ENCODE measurements at regions not wholly inside any gene's neighbourhood (a gene's known extent, or its start where the extent isn't known, plus 50 kb on each side); places are given as distances from the start of the nearest gene placed in this dataset.

- DNase-seq (no peak), ATAC-seq (no peak)
- Mint-ChIP-seq H3K4me3 (no peak overlapping the region), H3K9me3 (no peaks in the 10 kb centered on the region), H3K27me3 (peaks cover 2% of the 10 kb centered on the region), H3K36me3 (ENCODE audit: low read depth) (no peaks in the 10 kb centered on the region), H3K27ac (no peak overlapping the region), H3K4me1 (ENCODE audit: low read depth) (no peaks in the 10 kb centered on the region)
- intact Hi-C loops (cut with micrococcal nuclease): no loop called here
- CTCF ChIA-PET: no interaction called here
- no peak for TF ChIP-seq CTCF (IDR thresholded peaks at IDR 0.05)
- POLR2A ChIA-PET: no interaction called here
Measured at GRCh38 chr11:112748252-112748651, 213.0 kb upstream of the NCAM1 start.

DNA sequence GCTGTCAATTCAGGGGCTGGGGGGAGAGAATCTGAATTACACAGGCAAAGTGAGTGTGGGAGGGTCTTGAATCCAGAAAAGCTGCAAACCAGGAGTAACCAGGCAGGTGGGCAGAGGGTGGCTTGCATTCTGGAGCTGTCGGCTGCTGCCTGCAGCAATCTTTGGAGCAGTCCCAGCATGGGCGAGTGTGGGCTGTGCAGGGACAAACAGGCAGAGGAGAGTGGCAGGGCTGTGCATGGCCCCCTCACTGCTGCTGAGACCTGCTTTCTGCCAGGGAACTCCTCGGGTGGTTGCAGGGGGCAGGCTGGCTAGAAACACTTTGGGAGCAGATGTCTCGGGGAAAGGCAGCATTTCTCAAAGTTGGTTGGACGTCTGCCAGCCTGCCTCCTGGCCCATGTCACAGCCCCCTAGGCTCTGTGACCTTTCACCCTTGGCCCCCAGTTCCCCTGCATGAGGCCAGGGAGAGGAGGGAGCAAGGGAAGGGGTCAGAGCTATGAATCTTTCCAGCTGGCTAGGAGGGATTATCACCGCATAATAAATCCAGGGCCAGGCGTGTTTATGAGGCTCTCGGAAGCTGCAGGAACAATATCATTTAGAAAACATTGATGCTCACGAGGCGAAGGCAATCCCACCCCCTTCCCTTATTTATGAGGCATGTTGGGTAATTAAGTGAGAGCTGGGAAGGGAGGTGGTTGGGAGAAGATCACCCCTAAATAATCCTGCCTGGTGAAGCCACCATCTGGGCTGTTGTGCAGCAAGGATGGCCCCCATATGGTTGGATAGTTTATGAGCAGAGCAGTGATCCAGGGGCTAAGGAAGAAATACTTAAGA, 212.3 kb upstream of the NCAM1 start:
- intact Hi-C loops (cut with micrococcal nuclease): no loop called here
- H3K4me3 Mint-ChIP-seq: no peak overlapping the region
- ATAC-seq (no peak), DNase-seq (no peak)
- TF ChIP-seq CTCF (IDR thresholded peaks at IDR 0.05): no peak
- H3K27me3 Mint-ChIP-seq: peaks cover 1% of the 10 kb centered on the region
- no peaks in the 10 kb centered on the region for H3K9me3 Mint-ChIP-seq
- ChIA-PET POLR2A (no interaction called here), CTCF (no interaction called here)
- no peaks in the 10 kb centered on the region for H3K4me1 Mint-ChIP-seq (ENCODE audit: low read depth)
- H3K27ac Mint-ChIP-seq: no peak overlapping the region
- H3K36me3 Mint-ChIP-seq (ENCODE audit: low read depth): no peaks in the 10 kb centered on the region

DNA sequence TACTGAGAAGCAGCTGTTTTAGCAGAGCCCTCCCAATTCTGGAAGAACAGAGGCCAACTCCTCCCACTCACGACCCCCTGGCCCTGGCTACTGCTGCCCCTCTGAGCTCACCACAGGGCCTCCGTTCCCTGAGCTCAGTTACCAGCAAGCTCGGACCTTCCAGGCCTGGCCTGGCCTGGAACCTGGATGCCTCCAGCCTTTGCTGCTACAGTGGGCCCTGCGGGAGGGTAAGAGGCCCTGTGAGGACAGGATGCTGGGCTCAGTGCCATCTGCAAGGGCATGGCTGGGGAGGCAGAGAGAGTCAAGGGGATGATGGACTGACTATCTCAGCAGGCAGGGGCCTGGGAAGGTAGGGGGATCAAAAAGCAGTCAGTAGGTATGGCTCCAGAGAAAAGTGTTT, 209.9 kb upstream of the NCAM1 start:
- no peaks in the 10 kb centered on the region for H3K4me1 Mint-ChIP-seq (ENCODE audit: low read depth)
- no peak overlapping the region for H3K4me3 Mint-ChIP-seq
- ATAC-seq (no peak), DNase-seq (no peak)
- no peak overlapping the region for H3K27ac Mint-ChIP-seq
- TF ChIP-seq CTCF (IDR thresholded peaks at IDR 0.05): no peak
- ChIA-PET CTCF (no interaction called here), POLR2A (no interaction called here)
- no peaks in the 10 kb centered on the region for H3K9me3 Mint-ChIP-seq
- intact Hi-C loops (cut with micrococcal nuclease): no loop called here
- no peaks in the 10 kb centered on the region for H3K27me3 Mint-ChIP-seq
- no peaks in the 10 kb centered on the region for H3K36me3 Mint-ChIP-seq (ENCODE audit: low read depth)

GRCh38 chr11:112751772-112752171, 209.4 kb upstream of the NCAM1 start:
- Mint-ChIP-seq H3K4me1 (ENCODE audit: low read depth) (no peaks in the 10 kb centered on the region), H3K9me3 (no peaks in the 10 kb centered on the region), H3K4me3 (no peak overlapping the region), H3K27ac (no peak overlapping the region), H3K36me3 (ENCODE audit: low read depth) (no peaks in the 10 kb centered on the region), H3K27me3 (peaks cover 2% of the 10 kb centered on the region)
- intact Hi-C loops (cut with micrococcal nuclease): no loop called here
- ATAC-seq: no peak
- ChIA-PET POLR2A (no interaction called here), CTCF (no interaction called here)
- no peak for DNase-seq
- TF ChIP-seq CTCF (IDR thresholded peaks at IDR 0.05): no peak

DNA sequence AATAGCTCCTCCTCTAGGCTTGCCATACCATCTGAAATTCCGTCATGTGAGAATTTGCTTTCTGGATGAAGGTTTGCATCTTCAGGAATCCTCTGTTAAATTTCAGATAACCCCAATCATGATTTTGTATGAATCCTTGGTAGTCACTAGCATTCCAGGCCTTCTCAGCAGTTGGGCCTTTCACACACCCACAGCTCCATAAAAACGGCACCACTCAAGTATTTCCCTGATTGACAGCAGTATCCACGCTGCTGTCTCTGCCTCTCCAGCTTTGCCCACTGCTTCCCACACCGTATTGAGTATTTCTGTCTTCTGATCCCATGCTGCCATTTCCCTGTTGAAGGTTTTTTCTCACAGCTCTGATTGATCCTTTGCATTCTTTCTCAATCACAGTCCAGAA, 208.7 kb upstream of the NCAM1 start:
- ATAC-seq (no peak), DNase-seq (no peak)
- POLR2A ChIA-PET: no interaction called here
- Mint-ChIP-seq H3K27me3 (peaks cover 3% of the 10 kb centered on the region), H3K27ac (no peak overlapping the region), H3K9me3 (no peaks in the 10 kb centered on the region), H3K36me3 (ENCODE audit: low read depth) (no peaks in the 10 kb centered on the region), H3K4me1 (ENCODE audit: low read depth) (no peaks in the 10 kb centered on the region), H3K4me3 (no peak overlapping the region)
- CTCF ChIA-PET: no interaction called here
- no peak for TF ChIP-seq CTCF (IDR thresholded peaks at IDR 0.05)
- intact Hi-C loops (cut with micrococcal nuclease): no loop called here

All from activated CD8-positive, alpha-beta T cell treated with anti-CD3 and anti-CD28 coated beads for 36 hours (primary cell).